T-cell (primary cell): ENCODE measurements at regions not wholly inside any gene's neighbourhood (a gene's known extent, or its start where the extent isn't known, plus 50 kb on each side); places are given as distances from the start of the nearest gene placed in this dataset.

Experiments
- ATAC-seq, 4 experiments: fragments of 200-7000 bp in 3 of 4; fragments of 150-1000 bp in 1 of 4; cut with Tn5 transposase; replicated peaks in 1 of 4; 1 replicate in 3 of 4; 2 replicates in 1 of 4; pipeline ENCODE4 v1.10.0; 2021; ENCODE audit warnings: moderate library complexity in 3 of 4, mild to moderate bottlenecking in 2 of 4, moderate number of reproducible peaks in 1 of 4
- CTCF ChIA-PET, 2 donors: fragments of 300-600 bp; sonication (Branson Sonifier 250); formaldehyde crosslinking; loops; one replicate each; lab custom pipeline; 2022; ENCODE audit warnings: antibody characterized with exemption in 2 of 2; lab: Charles Lee
- POLR2A ChIA-PET, 2 donors: fragments of 300-600 bp; sonication (Branson Sonifier 250); formaldehyde crosslinking; loops; one replicate each; lab custom pipeline; 2022; ENCODE audit warnings: antibody characterized with exemption in 2 of 2; lab: Charles Lee
- DNase-seq, 35 experiments: peaks; one replicate each; pipeline versions ENCODE4 v3.0.0 to v3.0.0-alpha.2; 2013 to 2023
- H3K27ac ChIP-seq: one replicate; pipeline ENCODE4 v1.5.1; 2013; ENCODE audit warnings: low read length
- H3K27me3 ChIP-seq, 2 experiments: replicated peaks in 1 of 2; 1 replicate in 1 of 2; 2 replicates in 1 of 2; pipeline versions ENCODE4 v1.6.1 to v1.7.0; 2013; ENCODE audit warnings: low read length in 1 of 2, mixed read lengths in 1 of 2; ENCODE audit not compliant: control insufficient read depth in 2 of 2, insufficient read depth in 2 of 2; ENCODE audit errors: extremely low read depth in 1 of 2
- H3K36me3 ChIP-seq, 2 donors: 1 replicate in 1 of 2; 2 replicates in 1 of 2; pipeline versions ENCODE4 v1.6.1 to v1.7.0; 2013; ENCODE audit warnings: low read length in 1 of 2; ENCODE audit not compliant: control insufficient read depth in 2 of 2, insufficient read depth in 1 of 2; ENCODE audit errors: extremely low read depth in 1 of 2
- H3K4me1 ChIP-seq, 2 experiments: 1 replicate in 1 of 2; 2 replicates in 1 of 2; pipeline versions ENCODE4 v1.6.1 to v1.7.0; 2013; ENCODE audit warnings: low read length in 2 of 2, mixed read lengths in 1 of 2; ENCODE audit not compliant: insufficient read depth in 2 of 2, control insufficient read depth in 1 of 2; ENCODE audit errors: extremely low read depth in 1 of 2
- H3K4me3 ChIP-seq, 2 donors: 1 replicate in 1 of 2; 2 replicates in 1 of 2; pipeline versions ENCODE4 v1.5.1 to v1.7.0; 2013; ENCODE audit warnings: mild to moderate bottlenecking in 2 of 2, low read length in 1 of 2, moderate library complexity in 1 of 2; ENCODE audit not compliant: control insufficient read depth in 1 of 2; ENCODE audit errors: extremely low read depth in 1 of 2
- H3K9me3 ChIP-seq: 2 replicates; pipeline ENCODE4 v1.7.0; 2013
- H3K27ac Mint-ChIP-seq, 2 donors: one replicate each; pipeline ENCODE4 v1.8.0; 2020 to 2021; ENCODE audit warnings: mild to moderate bottlenecking in 2 of 2, mixed read lengths in 2 of 2
- H3K27me3 Mint-ChIP-seq, 2 donors: one replicate each; pipeline ENCODE4 v1.8.0; 2021 to 2022; ENCODE audit warnings: mixed read lengths in 2 of 2
- H3K36me3 Mint-ChIP-seq: one replicate; pipeline ENCODE4 v1.8.0; 2021; ENCODE audit warnings: mixed read lengths
- H3K4me1 Mint-ChIP-seq, 3 donors: one replicate each; pipeline ENCODE4 v1.8.0; 2020 to 2022; ENCODE audit warnings: mixed read lengths in 3 of 3, mild to moderate bottlenecking in 1 of 3
- H3K4me3 Mint-ChIP-seq, 3 donors: one replicate each; pipeline ENCODE4 v1.8.0; 2020 to 2022; ENCODE audit warnings: mild to moderate bottlenecking in 3 of 3, mixed read lengths in 3 of 3, moderate library complexity in 3 of 3
- H3K9me3 Mint-ChIP-seq, 3 donors: one replicate each; pipeline ENCODE4 v1.8.0; 2020 to 2022; ENCODE audit warnings: mixed read lengths in 3 of 3
- WGBS: methylation state at CpG from one replicate; pipeline ENCODE4 v1.1.5; 2013; ENCODE audit warnings: missing lambda C conversion rate; ENCODE audit not compliant: insufficient coverage; 5-methylcytosine and 5-hydroxymethylcytosine counted together

- H3K27ac Mint-ChIP-seq, result no peak overlapping the region
- Histone ChIP-seq H3K4me1 (no peaks in the 10 kb centered on the region), H3K36me3 (no peaks in the 10 kb centered on the region), H3K27ac (no peak overlapping the region), H3K4me3 (no peak overlapping the region), H3K27me3 (peaks cover 0 to 4% of the 10 kb centered on the region in 2 experiments), H3K9me3 (no peaks in the 10 kb centered on the region)
- ChIA-PET POLR2A (no interaction called here), CTCF (no interaction called here)
- ATAC-seq, result no peak
- no peaks in the 10 kb centered on the region for H3K36me3 Mint-ChIP-seq
- H3K9me3 Mint-ChIP-seq, result no peaks in the 10 kb centered on the region
- WGBS, result 93% methylated on average over 3 of the region's 5 CpGs
- no peak for DNase-seq
- H3K27me3 Mint-ChIP-seq, result no peaks in the 10 kb centered on the region
- H3K4me3 Mint-ChIP-seq, result no peak overlapping the region
- no peaks in the 10 kb centered on the region for H3K4me1 Mint-ChIP-seq
Measured at GRCh38 chr9:95607507-95607906, 90.7 kb upstream of the PTCH1 start.

GRCh38 chr9:95606489-95607350, 89.9 kb upstream of the PTCH1 start:
- DNase-seq, result no peak
- WGBS, result 82% methylated on average over 12 of the region's 19 CpGs
- H3K4me1 ChIP-seq, result no peaks in the 10 kb centered on the region
- H3K4me1 Mint-ChIP-seq, result no peaks in the 10 kb centered on the region
- no peaks in the 10 kb centered on the region for H3K36me3 Mint-ChIP-seq
- no peaks in the 10 kb centered on the region for H3K27me3 Mint-ChIP-seq
- no peaks in the 10 kb centered on the region for H3K9me3 ChIP-seq
- POLR2A ChIA-PET, result no interaction called here
- no peak overlapping the region for H3K4me3 Mint-ChIP-seq
- no peaks in the 10 kb centered on the region for H3K9me3 Mint-ChIP-seq
- no peak overlapping the region for H3K27ac ChIP-seq
- H3K27ac Mint-ChIP-seq, result no peak overlapping the region
- ATAC-seq, result no peak
- H3K27me3 ChIP-seq, result peaks cover 0 to 7% of the 10 kb centered on the region in 2 experiments
- CTCF ChIA-PET, result no interaction called here
- H3K36me3 ChIP-seq, result no peaks in the 10 kb centered on the region
- H3K4me3 ChIP-seq, result no peak overlapping the region

- ChIA-PET POLR2A (no interaction called here), CTCF (no interaction called here)
- Histone ChIP-seq H3K4me3 (no peak overlapping the region), H3K9me3 (no peaks in the 10 kb centered on the region), H3K36me3 (no peaks in the 10 kb centered on the region), H3K27me3 (peaks cover 0 to 4% of the 10 kb centered on the region in 2 experiments), H3K27ac (no peak overlapping the region), H3K4me1 (no peaks in the 10 kb centered on the region)
- Mint-ChIP-seq H3K9me3 (no peaks in the 10 kb centered on the region), H3K27me3 (no peaks in the 10 kb centered on the region), H3K27ac (no peak overlapping the region), H3K36me3 (no peaks in the 10 kb centered on the region), H3K4me1 (no peaks in the 10 kb centered on the region), H3K4me3 (no peak overlapping the region)
- WGBS, result 89% methylated on average over 3 of the region's 10 CpGs
- DNase-seq (no peak), ATAC-seq (no peak)
Measured at GRCh38 chr9:95605816-95606488, 89.2 kb upstream of the PTCH1 start.

DNA sequence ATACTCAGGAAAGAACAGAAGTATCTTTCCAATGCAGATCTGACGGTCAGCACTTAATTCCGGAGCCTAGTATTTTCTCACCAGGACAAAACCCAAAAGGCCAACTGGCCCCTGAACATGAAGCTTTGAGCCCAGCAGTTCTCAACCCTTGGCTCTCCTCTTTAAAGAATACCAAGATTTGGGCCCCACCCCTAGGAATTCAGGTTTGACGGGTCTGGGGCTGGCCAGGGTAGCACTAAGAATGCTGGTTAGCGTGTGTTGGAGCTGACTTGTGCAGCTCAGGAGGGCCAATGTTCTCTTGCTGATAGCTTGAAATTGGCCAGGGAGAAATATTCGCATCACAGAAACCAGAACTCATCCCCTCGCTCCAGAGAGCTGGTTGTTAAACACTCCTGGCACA, 88.3 kb upstream of the PTCH1 start:
- H3K36me3 ChIP-seq, result no peaks in the 10 kb centered on the region
- H3K4me3 ChIP-seq, result no peak overlapping the region
- Mint-ChIP-seq H3K9me3 (no peaks in the 10 kb centered on the region), H3K36me3 (no peaks in the 10 kb centered on the region), H3K4me3 (no peak overlapping the region), H3K27ac (no peak overlapping the region), H3K4me1 (no peaks in the 10 kb centered on the region), H3K27me3 (no peaks in the 10 kb centered on the region)
- H3K27ac ChIP-seq, result no peak overlapping the region
- WGBS, result 97% methylated on average over 6 of the region's 6 CpGs
- no peak for ATAC-seq
- H3K4me1 ChIP-seq, result no peaks in the 10 kb centered on the region
- no peaks in the 10 kb centered on the region for H3K9me3 ChIP-seq
- peaks cover 0 to 5% of the 10 kb centered on the region in 2 experiments for H3K27me3 ChIP-seq
- DNase-seq, result no peak
- POLR2A ChIA-PET, result no interaction called here
- CTCF ChIA-PET, result no interaction called here

GRCh38 chr9:95598236-95598635, 81.5 kb upstream of the PTCH1 start:
- Histone ChIP-seq H3K9me3 (no peaks in the 10 kb centered on the region), H3K27ac (no peak overlapping the region), H3K27me3 (peaks cover 0 to 5% of the 10 kb centered on the region in 2 experiments), H3K4me1 (no peaks in the 10 kb centered on the region), H3K4me3 (no peak overlapping the region), H3K36me3 (no peaks in the 10 kb centered on the region)
- ATAC-seq, result no peak
- H3K4me1 Mint-ChIP-seq, result no peaks in the 10 kb centered on the region
- no peak for DNase-seq
- H3K27me3 Mint-ChIP-seq, result no peaks in the 10 kb centered on the region
- ChIA-PET POLR2A (no interaction called here), CTCF (no interaction called here)
- no CpG with 5 or more reads among the region's 2 CpGs for WGBS
- no peaks in the 10 kb centered on the region for H3K9me3 Mint-ChIP-seq
- H3K36me3 Mint-ChIP-seq, result no peaks in the 10 kb centered on the region
- H3K27ac Mint-ChIP-seq, result no peak overlapping the region
- no peak overlapping the region for H3K4me3 Mint-ChIP-seq

GRCh38 chr9:95595721-95596295, 79.0 kb upstream of the PTCH1 start:
- Histone ChIP-seq H3K9me3 (no peaks in the 10 kb centered on the region), H3K27ac (no peak overlapping the region), H3K36me3 (no peaks in the 10 kb centered on the region), H3K27me3 (peaks cover 0 to under 1% of the 10 kb centered on the region in 2 experiments), H3K4me1 (no peaks in the 10 kb centered on the region), H3K4me3 (no peak overlapping the region)
- no peaks in the 10 kb centered on the region for H3K9me3 Mint-ChIP-seq
- ChIA-PET CTCF (no interaction called here), POLR2A (no interaction called here)
- no peaks in the 10 kb centered on the region for H3K4me1 Mint-ChIP-seq
- peaks cover 0 to 3% of the 10 kb centered on the region in 2 donors for H3K27me3 Mint-ChIP-seq
- H3K36me3 Mint-ChIP-seq, result no peaks in the 10 kb centered on the region
- H3K4me3 Mint-ChIP-seq, result no peak overlapping the region
- DNase-seq (no peak), ATAC-seq (no peak)
- 95% methylated on average over 10 of the region's 15 CpGs for WGBS
- no peak overlapping the region for H3K27ac Mint-ChIP-seq
